HUDEP-2 (cell line): ENCODE measurements at regions not wholly inside any gene's neighbourhood (a gene's known extent, or its start where the extent isn't known, plus 50 kb on each side); places are given as distances from the start of the nearest gene placed in this dataset.
"Not testable (repeated sequence)": the region's sequence is repeated elsewhere in the genome, so short reads cannot be mapped to it uniquely, and the experiment has no call there.

ENCODE experiments used
- DNase-seq, 76 experiments: peaks; one replicate each; lab custom pipeline; 2025; ENCODE audit not compliant: unreplicated experiment in 76 of 76; lab: John Stamatoyannopoulos, UW

GRCh38 chr1:222187566-222188332 is 360.2 kb downstream of the HHIPL2 start:
- DNase-seq: no peak

DNA sequence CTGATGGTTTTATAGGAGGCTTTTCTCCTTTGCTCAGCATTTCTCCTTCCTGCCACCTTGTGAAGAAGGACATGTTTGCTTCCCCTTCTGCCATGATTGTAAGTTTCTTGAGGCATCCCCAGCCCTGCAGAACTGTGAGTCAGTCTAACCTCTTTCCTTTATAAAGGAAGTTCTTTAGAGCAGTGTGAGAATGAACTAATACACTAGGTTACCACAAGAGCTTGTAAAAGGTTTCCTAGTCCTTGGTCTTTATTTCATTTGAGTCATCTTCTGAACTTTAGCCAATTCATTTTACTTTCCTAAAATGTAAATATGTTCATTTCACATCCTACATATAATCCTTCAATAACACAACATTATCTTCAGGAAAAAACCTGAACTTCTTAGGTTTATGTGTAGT is 365.3 kb downstream of the HHIPL2 start:
- no peak for DNase-seq

DNA sequence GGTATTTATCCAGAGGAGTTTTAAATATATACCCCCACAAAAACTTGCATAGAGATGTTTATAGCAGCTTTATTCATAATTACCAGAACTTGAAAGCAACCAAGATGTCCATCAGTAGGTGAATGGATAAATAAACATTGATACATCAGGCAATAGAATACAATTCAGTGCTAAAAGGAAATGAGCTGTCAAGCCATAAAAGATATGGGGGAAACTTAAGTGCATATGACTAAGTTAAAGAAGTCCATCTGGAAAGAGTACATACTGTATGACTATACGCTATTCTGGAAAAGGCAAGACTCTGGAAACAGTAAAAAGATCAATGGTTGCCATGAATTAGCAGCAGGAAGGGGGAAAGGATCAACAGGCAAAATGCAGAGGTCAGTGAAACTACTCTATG is 366.7 kb downstream of the HHIPL2 start:
- no peak for DNase-seq

GRCh38 chr1:222177496-222177895 is 370.4 kb downstream of the HHIPL2 start:
- not testable (repeated sequence) for DNase-seq

DNA sequence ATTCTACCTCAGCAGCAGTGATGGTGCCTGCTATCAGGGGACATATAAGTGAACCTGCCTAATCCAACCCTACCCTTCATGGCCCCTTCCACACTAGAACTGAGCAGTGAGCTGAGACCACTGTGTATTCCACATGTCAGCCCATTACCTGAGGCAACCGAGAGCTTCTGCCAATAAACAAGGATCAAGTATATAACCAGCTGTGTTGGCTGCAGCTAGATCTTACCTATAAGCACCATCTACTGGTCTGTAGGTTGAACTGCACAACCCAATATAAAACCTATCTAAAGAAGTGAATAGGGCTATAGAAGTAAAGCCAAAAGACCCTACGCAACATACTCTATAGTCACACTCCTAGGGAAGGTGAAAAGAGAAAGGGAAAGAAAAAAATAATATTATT is 376.9 kb downstream of the HHIPL2 start:
- peak in 4 of 76 experiments; percentile 2 to 13 (median 9) for DNase-seq

DNA sequence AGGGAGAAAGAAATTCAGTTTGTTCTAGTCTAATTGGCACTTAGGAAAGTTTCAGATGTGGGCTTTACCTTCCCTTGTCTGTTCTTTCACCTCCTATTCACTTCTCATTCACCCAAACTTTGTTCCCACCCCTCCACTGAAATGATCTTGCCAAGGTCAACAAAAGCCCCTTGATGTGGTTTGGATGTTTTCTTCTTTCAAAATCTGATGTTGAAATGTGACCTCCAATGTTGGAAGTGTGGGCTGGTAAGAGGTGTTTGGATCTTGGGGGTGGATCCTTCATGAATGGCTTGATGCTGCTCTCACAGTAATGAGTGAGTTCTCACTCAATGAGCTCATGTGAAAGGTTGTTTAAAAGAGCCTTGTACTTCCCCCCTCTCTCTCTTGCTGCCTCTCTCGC is 379.3 kb downstream of the HHIPL2 start:
- DNase-seq: no peak

DNA sequence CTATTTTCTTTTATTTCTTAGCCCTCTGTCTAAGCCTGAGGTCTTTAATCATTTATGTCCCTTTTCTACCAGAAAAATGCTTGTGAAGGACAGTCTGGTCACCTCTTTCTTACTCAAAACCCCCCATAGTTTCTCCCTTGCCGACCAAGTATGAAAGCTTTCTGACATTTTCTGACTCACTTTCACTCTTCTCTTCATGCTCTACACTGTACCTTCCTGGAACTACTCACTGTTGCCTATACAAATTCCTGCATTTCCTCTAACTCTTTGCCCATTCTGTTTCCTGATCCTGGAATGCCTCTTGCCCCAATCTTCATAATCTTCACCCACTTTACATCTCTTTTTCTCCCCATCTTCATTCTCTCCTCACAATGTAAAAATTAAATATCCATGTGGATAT is 380.0 kb downstream of the HHIPL2 start:
- DNase-seq: no peak

GRCh38 chr1:222167111-222167510 is 380.8 kb downstream of the HHIPL2 start:
- DNase-seq: peak in 25 of 76 experiments; percentile 0 to 39 (median 12)

- no peak for DNase-seq
Observed at GRCh38 chr1:222165629-222166028, 382.3 kb downstream of the HHIPL2 start.

GRCh38 chr1:222163895-222164294 is 384.0 kb downstream of the HHIPL2 start:
- DNase-seq: no peak

- DNase-seq: no peak
Observed at GRCh38 chr1:222161676-222162075, 386.2 kb downstream of the HHIPL2 start.

- no peak for DNase-seq
Observed at GRCh38 chr1:222157612-222158011, 390.3 kb downstream of the HHIPL2 start.

- no peak for DNase-seq
Observed at GRCh38 chr1:222140206-222140605, 398.3 kb upstream of the DUSP10 start.

DNA sequence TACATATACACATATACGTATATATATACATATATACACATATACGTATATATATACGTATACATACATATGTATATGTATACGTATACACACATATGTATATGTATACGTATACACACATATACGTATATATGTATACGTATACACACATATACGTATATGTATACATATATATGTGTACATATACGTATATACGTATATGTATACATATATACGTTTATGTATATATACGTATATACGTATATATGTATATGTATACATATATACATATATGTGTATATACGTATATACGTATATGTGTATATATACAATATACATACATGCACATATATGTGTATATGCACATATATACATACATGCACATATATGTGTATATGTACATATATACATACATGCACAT is 396.2 kb upstream of the DUSP10 start:
- DNase-seq: no peak

GRCh38 chr1:222136869-222137268 is 395.0 kb upstream of the DUSP10 start:
- no peak for DNase-seq

DNA sequence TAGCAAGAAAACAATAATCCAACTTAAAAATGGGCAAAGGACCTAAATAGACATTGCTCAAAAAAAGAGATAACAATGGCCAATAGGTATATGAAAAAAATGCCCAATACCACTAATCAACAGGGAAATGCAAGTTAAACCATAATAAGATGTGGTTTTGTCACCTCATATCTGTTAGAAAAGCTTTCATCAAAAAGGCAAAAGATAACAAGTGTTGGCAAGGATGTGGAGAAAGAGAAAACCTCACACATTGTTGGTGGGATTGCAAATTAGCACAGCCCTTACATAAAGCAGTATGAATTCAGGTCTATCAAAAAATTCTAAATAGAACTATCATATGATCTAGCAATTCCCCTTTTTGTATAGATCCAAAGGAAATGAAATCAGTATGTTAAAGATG is 387.2 kb upstream of the DUSP10 start:
- DNase-seq: no peak

DNA sequence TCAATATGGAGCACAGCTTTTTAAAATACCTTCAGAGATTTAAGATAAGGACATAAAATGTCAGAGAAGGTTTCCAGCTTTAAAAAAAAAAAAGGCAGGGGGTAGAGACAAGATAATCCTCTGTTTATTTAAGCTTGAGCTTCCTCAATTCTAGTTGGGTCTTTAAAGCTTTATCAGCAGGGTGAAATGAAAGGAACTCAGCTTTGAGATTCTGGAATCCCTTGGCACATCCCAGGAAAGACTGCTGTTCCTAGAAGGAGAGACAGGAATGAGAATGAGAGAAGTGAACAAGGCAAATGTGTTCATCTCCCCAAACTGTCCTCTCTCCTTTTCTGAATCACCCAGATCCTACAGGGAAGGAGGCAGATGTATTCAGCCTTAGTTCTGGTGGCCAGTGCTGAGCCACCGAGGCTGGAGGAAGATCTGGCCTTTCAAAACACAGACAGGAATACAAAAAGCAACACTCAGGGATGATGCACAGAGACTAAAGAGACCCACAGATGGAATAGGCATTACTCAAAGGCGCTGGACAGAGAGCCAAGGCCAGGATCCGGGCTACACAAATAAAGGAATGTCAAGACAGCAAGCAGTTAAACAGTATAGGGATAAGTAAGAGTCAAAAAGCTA is 385.8 kb upstream of the DUSP10 start:
- DNase-seq: no peak

- DNase-seq: no peak
Observed at GRCh38 chr1:222127096-222127495, 385.2 kb upstream of the DUSP10 start.

- DNase-seq: no peak
Observed at GRCh38 chr1:222126052-222126451, 384.2 kb upstream of the DUSP10 start.

DNA sequence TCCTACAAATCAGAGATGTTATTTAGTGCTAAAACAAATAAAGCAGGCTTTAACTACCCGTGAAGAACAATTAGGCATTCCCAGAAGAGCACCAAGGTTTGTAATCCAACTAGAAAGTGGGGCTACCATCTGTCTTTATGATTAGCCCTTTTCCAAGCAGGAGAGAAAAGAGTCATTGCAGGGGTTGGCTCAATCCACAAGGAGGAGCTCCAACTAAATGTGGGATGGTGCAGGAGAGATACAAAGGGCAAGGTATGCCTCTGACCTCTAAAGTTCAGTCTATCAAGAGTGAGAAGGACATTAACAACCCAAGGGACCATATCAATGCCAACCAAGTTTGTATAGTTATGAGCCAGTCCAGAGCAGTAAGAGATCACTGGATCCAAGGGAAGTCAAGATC is 382.7 kb upstream of the DUSP10 start:
- DNase-seq: no peak

- DNase-seq: no peak
Observed at GRCh38 chr1:222123111-222123510, 381.2 kb upstream of the DUSP10 start.

- no peak for DNase-seq
Observed at GRCh38 chr1:222117809-222118208, 375.9 kb upstream of the DUSP10 start.
